GM12865 (cell line): ENCODE measurements at regions not wholly inside any gene's neighbourhood (a gene's known extent, or its start where the extent isn't known, plus 50 kb on each side); places are given as distances from the start of the nearest gene placed in this dataset.

Experiments used
- DNase-seq: peaks from one replicate; pipeline ENCODE4 v3.0.0; 2010; ENCODE audit warnings: low read depth
- H3K4me3 ChIP-seq: 2 replicates; pipeline ENCODE4 v1.5.1; 2011; ENCODE audit warnings: mild to moderate bottlenecking, low read depth, low read length, control low read depth
- CTCF ChIP-seq: IDR thresholded peaks from 2 replicates; pipeline ENCODE4 v1.5.1; 2011; ENCODE audit warnings: low read length, control low read depth, low read depth, inconsistent platforms; ENCODE audit not compliant: insufficient read depth; ENCODE audit errors: missing control alignments

- no peak overlapping the region for H3K4me3 ChIP-seq
- no peak for DNase-seq
- TF ChIP-seq CTCF = no peak
These were observed 221.2 kb upstream of the PELI2 start for GRCh38 chr14:55897031-55897430.

- DNase-seq = no peak
These were observed 219.3 kb upstream of the PELI2 start for GRCh38 chr14:55898938-55899337.

GRCh38 chr14:55899531-55899930 lies 218.7 kb upstream of the PELI2 start:
- no peak for TF ChIP-seq CTCF
- H3K4me3 ChIP-seq = no peak overlapping the region
- no peak for DNase-seq

More at GRCh38 chr14:55898938-55899337, 219.3 kb upstream of the PELI2 start:
- TF ChIP-seq CTCF = no peak
- no peak overlapping the region for H3K4me3 ChIP-seq

GRCh38 chr14:55900749-55901148 lies 217.5 kb upstream of the PELI2 start:
- H3K4me3 ChIP-seq = no peak overlapping the region
- DNase-seq = no peak
- no peak for TF ChIP-seq CTCF

- DNase-seq = no peak
- no peak overlapping the region for H3K4me3 ChIP-seq
- no peak for TF ChIP-seq CTCF
These were observed 216.9 kb upstream of the PELI2 start for GRCh38 chr14:55901291-55901690.

GRCh38 chr14:55902241-55902640 lies 216.0 kb upstream of the PELI2 start:
- H3K4me3 ChIP-seq = no peak overlapping the region
- DNase-seq = no peak
- no peak for TF ChIP-seq CTCF

GRCh38 chr14:55904086-55904485 lies 214.1 kb upstream of the PELI2 start:
- TF ChIP-seq CTCF = no peak
- H3K4me3 ChIP-seq = no peak overlapping the region
- no peak for DNase-seq
